ENCODE measurements at regions not wholly inside any gene's neighbourhood (a gene's known extent, or its start where the extent isn't known, plus 50 kb on each side); places are given as distances from the start of the nearest gene placed in this dataset.
A peak's percentile ranks its signal among the peaks of the same experiment; 100 is the strongest.
"Not testable (repeated sequence)": the region's sequence is repeated elsewhere in the genome, so short reads cannot be mapped to it uniquely, and the experiment has no call there.

DNA sequence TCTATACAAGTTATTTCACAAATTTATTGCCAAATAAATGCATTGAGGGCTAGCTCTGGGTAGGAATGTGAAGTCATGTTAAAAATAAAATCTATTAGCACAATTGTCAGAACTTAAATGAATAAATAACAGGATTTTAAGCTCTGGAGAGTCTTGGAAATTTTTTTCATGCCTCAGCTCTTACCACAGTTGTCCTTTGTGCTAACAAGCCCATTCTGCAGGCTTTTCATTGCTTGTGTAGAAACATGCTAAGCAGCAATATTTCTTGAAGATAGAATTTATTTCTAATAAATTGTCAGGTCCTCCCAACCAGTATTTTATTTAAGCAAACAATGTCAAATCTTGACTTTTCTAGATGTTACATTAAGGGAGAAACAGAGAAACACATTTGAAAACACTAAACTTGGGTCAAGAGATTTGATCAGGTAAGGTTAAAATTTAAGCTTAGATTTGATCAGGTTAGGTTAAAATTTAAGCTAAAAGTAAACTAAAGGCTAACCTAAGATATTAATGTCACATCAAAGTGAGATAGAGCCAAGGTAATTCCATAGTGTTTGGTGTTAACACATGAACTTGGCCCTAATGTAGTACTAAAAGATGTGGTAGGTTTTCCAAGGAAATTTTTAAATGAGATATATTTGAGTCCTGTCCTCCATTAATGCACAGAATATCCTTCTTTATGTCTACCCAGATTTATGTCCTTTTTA is 179.1 kb upstream of the IL1RAPL1 start:
- DNase-seq (ENCODE audit: low spot score): no peak

DNA sequence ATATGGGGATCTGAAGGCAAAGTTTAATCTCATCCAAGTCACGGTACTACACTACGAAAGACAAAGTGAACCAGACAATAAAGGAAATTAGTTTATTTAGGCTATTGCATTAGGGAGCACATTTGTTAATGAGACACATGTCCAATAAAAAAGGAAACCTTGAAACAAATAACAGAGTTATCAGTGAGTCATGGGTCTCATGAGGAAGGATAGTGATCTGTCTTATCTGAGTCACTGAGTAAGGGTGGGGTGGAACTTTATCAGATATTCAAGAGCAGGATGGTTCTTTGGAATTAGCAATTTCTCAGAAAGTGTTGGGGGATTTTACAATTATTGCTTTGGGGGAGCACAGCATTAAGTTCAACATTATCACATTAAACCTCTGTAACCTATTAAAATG is 188.9 kb upstream of the IL1RAPL1 start:
- DNase-seq (ENCODE audit: low spot score): peak; percentile 40

DNA sequence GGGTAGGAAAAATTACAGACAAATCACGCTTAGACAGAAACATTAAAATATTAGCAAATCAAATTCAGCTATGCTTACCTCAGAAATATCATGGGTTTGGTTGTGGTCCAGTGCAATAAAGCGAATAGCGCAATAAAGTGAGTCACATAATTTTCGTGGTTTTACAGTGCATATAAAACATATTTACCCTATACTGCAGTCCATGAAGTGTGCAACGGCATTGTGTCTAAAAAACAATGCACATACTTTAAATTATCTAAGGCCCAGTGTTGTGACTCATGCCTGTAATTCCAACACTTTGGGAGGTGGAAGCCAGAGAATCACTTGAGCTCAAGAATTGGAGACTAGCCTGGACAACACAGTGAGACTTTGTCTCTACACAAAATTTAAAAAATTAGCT is 195.7 kb upstream of the IL1RAPL1 start:
- no peak for DNase-seq (ENCODE audit: low spot score)

DNA sequence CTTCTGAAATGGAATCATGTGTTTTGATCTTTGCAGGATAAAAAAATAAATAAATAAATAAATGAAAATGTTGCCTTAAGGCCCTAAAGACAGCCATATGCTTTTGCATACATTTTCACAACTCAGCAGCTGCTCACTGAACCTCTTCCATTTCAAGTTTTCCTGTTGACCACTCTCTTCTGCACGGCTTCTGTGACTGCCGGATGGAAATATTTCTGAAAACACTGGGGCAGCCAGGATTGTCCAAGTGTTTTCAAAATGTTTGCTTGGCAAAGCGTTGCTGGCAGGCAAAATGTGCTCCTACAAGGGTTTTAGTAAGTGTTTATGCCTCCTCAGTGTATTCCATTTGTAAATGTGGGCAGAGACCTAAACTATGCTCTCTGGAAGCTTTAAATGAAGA is 208.1 kb upstream of the IL1RAPL1 start:
- DNase-seq (ENCODE audit: low spot score): no peak

DNA sequence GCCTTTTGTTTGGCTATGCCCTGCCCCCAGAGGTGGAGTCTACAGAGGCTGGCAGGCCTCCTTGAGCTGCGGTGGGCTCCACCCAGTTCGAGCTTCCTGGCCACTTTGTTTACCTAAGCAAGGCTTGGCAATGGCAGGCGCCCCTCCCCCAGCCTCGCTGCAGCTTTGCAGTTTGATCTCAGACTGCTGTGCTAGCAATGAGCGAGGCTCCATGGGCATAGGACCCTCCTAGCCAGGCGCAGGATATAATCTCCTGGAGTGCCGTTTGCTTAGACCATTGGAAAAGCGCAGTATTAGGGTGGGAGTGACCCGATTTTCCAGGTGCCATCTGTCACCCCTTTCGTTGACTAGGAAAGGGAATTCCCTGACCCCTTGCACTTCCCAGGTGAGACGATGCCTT is 219.6 kb upstream of the IL1RAPL1 start:
- not testable (repeated sequence) for DNase-seq (ENCODE audit: low spot score)

DNA sequence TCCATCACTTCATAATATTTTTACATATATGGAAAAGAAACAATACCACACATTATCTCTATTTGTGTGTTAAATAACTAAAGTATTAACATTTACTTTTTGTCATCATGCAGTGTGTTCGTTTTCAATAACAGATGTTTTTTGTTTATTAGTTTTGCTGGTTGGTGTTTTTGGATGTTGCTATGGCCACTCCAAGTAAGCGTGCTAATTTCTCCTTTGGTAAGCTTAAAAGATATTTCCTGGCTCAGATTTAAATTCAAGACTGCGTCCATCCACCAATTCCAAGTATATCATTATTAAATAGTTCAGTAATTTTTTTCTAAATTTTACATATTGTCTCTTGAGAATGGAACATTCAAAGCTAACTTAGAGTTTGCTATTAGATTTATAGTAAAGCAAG is 235.4 kb upstream of the IL1RAPL1 start:
- DNase-seq (ENCODE audit: low spot score): no peak

DNA sequence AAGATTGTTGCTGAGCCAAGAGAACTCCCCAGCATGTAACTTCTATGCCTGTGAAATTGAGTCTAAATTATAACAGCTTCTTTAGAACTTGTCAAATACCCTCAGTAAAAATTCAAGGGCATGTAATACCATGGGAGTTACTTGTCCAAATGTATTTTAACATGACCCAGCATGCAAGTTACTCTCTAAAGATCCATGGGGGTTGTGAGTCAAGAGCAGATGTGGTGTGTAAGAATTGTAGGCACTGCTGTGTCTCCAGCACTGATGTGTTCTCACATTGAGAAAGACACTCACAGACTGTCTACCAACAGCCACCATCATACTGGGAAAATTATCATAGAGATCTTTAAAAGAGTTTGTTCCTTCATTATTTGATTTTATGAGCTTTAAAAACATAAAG is 237.4 kb upstream of the IL1RAPL1 start:
- DNase-seq (ENCODE audit: low spot score): no peak

DNA sequence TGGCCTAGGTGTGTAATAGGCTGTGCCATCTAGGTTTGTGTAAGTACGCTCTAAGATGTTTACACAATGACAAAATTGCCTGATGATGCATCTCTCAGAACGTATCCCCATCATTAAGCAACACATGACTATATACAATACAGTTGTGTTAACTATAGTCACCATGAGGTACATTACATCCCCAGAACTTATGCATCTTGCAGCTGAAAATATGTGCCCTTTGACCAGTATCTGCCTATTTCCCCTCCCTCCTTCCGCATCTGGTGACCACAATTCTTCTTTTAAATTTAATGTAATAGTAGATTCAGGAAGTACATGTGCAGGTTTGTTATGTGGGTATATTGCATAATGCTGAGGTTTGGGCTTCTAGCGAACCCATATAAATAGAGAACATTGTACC is 239.8 kb upstream of the IL1RAPL1 start:
- no peak for DNase-seq (ENCODE audit: low spot score)

DNA sequence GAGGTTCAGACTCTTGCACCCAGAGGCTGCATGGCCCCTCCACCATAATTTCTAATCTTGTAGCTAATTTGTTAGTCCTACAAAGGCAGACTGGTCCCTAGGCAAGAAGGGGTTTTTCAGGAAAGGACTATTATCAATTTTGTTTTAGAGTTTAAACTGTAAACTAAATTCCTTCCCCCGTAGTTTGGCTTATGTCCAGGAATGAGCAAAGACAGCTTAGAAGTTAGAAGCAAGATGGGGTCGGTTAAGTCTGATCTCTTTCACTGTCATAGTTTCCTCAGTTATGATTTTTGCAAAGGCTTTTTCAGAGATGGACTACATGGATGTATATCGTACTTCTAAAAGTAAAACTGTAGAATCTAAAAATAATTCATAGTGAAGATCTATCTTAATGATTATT is 258.1 kb upstream of the IL1RAPL1 start:
- DNase-seq (ENCODE audit: low spot score): no peak

DNA sequence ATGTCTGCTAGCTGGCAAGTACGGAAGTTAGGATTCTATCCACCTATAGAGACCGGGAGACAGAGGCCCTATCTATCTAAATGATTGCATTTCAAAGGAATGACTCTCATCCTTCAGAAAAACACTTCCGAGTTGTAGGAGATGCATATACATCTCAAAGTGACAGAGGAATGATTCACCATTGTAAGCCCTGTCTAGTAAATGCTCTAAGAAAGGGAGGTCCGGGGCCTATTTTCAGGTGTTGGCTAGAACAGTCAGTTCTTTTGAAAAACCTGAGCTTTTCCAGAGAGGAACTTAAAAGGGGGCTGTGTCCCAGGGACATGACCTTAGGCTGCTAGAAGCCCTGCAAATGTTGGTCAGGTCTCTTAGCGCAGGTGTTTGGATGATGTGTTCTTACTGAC is 262.9 kb upstream of the IL1RAPL1 start:
- DNase-seq (ENCODE audit: low spot score): no peak

DNA sequence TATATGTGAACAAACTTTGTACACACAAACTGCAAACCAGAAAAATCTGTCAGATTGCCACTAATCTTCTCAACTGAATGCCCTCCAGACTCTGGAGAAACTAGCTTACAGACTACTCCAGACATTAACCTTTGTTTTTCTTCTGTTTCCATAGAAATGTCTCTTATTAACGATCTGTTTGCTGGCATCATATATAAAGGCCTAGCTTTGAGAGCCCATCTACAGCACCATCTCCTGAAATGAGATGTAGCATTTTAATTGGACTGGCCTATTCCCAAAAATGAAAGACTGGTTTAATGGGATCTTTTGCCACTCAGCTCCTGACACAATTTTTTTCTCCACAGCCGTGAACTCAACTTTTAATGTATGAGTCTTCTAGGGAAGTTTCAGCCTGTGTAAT is 266.0 kb upstream of the IL1RAPL1 start:
- DNase-seq (ENCODE audit: low spot score): no peak

DNA sequence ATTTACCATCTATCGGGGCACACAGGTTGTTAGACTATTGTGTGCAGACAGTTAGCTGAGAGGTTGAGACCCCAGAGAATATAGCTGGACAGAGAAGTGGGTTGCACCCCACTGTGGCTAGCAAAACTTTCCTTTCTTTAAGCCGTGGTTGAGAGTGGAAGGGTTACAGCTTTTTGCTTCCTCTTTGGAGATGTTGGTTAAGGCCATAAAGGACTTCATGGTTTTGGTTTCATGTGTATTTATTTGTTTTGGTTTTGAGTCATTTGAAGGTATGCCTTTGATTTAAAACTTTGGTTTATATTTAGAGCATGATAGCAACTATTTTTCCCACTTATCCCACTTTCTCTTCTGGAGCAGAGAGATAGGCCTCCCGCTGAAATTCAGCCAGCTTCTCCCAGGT is 274.3 kb upstream of the IL1RAPL1 start:
- peak; percentile 36 for DNase-seq (ENCODE audit: low spot score)

DNA sequence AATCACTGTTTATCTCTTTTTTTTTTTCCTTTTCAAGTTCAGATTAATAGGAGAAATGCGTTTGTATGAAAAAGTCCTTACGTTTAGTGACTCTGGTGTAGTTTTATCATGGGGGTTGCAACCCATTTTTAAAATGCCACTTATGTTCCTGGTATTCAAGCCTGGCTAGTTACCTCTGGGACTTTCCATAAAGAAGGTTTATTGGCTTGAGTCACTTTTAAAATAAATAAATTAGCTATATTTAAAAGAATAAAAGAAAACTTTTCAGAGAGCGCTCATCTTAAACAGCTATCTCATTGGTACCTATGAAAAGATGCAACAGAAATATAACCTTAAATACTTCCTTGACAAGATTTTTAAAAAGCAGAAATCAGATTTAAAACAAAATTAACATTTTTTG is 275.0 kb upstream of the IL1RAPL1 start:
- peak; percentile 0 for DNase-seq (ENCODE audit: low spot score)

DNA sequence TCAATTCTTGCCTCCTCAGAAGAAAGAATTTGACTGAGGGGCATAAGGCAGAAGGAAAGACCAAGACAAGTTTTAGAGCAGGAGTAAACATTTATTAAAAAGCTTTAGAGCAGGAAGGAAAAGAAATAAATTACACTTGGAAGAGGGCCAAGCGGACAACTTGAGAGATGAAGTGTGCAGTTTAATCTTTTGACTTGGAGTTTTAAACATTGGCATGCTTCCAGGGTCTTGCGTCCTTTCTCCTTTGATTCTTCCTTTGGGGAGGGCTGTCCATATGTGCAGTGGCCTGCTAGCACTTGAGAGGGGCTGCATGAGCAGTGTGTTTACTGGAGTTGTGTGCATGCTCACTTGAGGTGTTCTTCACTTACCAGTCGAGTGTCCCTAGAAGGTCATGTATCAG is 275.8 kb upstream of the IL1RAPL1 start:
- no peak for DNase-seq (ENCODE audit: low spot score)

DNA sequence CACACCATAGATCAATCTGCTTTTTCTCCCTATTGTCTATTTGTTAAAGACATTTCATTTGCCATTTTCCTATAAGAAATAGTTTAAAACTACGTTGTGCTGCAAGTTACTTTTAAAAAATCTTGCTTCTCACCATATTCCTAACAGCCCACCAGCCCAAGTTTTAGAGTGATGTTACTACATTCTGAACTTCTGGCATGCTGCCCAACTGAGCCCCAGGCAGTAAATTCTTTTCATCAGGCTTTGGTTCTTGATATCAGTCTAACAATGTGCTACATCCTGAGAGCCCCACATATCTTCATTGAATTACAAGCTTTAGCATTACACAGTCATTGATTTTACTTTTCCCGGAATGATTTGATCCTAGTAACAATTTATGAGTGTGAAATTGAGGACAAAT is 283.8 kb upstream of the IL1RAPL1 start:
- DNase-seq (ENCODE audit: low spot score): no peak

DNA sequence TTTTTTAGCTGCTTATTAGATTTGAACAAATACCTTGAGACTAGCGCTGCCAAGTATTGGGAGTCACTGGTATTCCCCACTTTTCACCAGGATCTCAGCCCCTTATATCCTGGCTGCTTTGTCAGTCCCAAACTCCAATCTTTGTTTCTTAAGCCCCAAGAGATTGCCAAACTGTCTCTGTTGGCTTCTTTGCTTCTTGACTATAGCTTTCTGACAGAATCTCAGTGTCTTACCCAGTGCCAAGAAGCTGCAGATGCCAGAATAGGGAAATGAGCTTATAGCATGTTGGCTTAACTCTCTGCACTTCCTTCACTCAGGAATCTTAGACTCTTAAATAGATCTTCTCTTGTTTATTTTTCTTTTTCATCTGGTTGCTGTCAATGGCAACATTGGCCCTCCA is 297.5 kb upstream of the DCAF8L1 start:
- DNase-seq (ENCODE audit: low spot score): no peak

DNA sequence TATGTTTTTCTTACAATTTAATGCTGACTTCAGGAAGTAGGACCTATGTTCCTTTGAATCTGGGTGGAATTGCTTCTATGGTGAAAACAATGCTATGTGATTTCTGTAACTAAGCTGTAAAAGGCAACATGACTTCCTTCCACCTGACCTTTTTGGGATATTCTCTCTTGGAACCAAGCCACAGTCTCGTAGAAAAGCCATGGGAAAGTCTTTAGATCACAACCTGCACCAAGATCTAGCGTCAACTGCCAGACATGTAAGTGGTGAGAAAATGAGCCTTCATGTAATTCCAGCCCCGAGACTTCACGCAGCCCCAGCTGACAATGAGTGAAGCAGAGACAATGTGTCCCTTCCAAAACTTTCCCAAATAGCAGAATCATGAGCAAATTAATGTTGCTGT is 297.0 kb upstream of the DCAF8L1 start:
- DNase-seq (ENCODE audit: low spot score): no peak

DNA sequence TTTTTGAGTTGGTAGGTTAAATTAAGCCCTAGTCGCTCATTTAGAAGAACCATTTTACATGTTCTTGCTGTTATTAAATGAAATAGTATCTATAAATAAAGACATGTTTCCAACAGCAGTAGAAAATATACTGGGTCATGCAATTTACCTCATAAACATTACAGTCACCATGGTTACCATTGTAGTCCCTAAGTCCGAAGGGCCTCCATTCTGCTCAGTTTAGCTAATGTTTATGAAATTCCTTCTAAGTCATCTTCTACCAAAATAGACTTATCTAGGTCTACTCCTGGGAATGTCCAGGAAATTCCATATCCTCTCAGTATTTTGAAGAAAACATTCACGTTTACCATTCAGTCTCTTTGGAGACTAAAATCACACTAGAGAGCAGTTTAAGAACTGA is 292.5 kb upstream of the DCAF8L1 start:
- no peak for DNase-seq (ENCODE audit: low spot score)

DNA sequence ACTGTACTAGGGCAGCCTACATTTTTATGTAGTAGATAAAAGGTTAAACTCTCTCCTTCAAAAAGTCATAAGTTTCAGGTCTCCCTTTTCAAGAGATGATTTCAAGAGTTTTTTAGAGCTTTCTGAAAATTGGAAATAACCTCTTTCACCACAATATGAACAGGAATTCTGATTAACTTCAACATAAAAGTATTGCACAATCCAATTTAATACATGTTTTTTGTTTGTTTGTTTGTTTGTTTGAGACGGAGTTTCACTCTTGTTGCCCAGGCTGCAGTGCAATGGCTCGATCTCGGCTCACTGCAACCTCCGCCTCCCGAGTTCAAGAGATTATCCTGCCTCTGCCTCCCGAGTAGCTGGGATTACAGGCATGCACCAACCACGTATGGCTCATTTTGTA is 265.4 kb upstream of the DCAF8L1 start:
- DNase-seq (ENCODE audit: low spot score): no peak

DNA sequence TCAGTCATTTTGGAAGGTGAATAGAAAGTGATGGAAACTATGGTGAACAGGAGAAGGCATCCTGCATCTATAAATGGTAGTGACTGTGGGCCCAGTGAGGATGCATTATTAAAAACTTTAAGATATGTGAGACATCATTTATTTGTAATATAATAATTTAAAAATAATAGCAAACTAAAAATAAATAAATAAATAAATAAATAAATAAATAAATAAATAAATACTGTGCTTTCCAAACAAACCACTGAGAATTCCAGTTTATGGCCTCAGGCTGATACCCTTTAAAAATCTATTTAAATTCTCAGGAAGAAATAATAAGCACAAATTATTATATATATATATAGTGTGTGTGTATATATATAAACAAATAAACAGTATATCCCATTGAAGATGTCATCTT is 248.0 kb upstream of the DCAF8L1 start:
- no peak for DNase-seq (ENCODE audit: low spot score)

DNA sequence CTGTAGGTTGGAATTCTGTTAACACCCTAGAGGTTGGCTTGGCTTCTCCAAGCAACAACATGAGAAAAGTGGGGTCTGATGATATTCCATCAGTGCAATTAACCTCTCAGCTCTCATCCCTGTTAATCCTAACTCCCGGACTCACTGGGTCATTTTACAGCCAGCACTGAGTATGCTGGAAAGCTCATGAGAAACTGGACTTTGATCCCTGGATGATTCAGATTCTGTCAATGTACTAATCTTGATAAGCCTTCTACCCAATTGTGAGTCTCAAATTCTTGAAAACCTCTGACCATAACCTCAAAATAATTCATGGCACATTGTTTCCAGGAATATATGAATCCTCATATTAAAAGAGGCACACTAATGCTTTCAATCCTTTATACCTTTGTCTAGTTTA is 244.3 kb upstream of the DCAF8L1 start:
- DNase-seq (ENCODE audit: low spot score): peak; percentile 46

DNA sequence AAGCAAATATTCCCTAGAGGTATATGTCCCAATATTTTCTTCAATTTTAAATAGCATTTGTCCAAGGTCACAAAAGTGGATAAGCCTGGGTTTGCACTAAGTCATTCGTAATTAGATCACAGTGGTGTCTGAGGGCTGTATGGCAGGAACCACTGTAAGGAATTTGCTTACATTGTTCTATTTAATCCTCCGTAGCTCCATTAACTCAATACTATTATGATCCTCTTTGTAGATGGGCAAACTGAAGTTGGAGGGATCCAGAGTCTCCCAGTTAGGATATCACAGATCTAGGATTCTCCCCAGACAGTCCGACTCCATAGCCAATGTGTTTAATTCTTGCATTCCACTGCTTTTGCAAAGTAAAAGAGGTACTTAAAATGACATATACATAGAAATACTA is 242.7 kb upstream of the DCAF8L1 start:
- no peak for DNase-seq (ENCODE audit: low spot score)

DNA sequence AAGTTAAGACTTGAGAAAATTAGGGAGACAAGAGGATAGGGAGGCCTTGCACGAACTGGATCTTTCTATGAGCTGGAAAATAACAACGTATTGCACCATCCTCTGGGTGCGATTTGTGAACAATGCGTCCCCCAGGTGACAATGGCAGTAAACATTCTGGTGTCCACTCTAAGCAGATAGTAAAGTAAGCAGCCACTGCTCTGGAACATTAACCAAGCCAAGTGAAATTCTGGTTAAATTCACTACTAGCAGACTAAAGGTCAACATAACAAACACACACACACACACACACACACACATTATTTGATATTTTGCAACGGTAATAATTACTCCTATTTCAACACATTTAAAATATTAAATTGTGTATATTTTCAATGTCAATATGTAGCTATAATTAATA is 242.2 kb upstream of the DCAF8L1 start:
- no peak for DNase-seq (ENCODE audit: low spot score)

DNA sequence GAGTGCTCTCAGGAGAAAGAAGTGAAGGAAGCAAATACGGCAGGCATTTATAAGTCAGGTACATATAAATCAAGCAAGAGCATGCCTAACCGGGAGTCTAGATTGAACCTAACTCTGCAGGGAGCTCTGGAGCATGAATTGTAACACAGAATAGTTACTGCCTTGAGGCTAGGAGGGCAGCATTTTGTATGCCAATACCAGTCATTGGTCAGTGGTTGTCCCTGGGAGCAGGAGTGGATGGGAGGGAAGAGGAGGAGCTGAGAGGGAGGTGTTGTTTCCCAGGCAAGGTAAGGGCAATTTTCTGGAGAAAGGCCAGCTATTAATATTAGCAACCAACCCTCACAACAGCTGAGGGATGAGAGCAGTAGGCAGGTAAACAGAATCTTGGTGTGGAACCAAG is 224.7 kb upstream of the DCAF8L1 start:
- DNase-seq (ENCODE audit: low spot score): no peak

DNA sequence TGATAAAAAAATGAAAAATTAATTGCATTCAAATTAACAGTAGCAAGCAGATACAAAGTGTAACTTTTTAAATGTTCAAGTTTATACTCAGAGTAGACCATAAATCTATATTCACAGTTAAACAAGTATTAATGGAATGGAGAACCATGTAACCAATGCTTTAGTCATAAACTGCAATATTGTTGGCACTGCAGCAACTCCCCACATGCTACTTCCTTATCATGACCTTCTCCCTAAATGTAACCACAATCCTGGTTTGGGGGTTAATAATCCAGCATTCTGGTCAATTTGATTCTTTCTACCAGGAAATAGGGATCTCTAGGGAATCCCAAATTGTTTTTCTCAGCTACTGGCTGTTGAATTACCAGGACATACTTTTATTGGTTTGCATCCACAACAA is 223.9 kb upstream of the DCAF8L1 start:
- DNase-seq (ENCODE audit: low spot score): no peak
